Epithelial cell of proximal tubule (primary cell): ENCODE measurements at regions not wholly inside any gene's neighbourhood (a gene's known extent, or its start where the extent isn't known, plus 50 kb on each side); places are given as distances from the start of the nearest gene placed in this dataset.
A peak's percentile ranks its signal among the peaks of the same experiment; 100 is the strongest.

Experiments
- DNase-seq: peaks from one replicate; pipeline ENCODE4 v3.0.0-alpha.2; 2011; ENCODE audit warnings: low read depth
- H3K4me3 ChIP-seq: 2 replicates; pipeline ENCODE4 v1.5.1; 2011; ENCODE audit warnings: low read depth, mild to moderate bottlenecking, low read length
- CTCF ChIP-seq: conservative IDR thresholded peaks from 2 replicates; pipeline ENCODE4 v1.5.1; 2012; ENCODE audit warnings: low read depth, mild to moderate bottlenecking, low read length

- no peak overlapping the region for H3K4me3 ChIP-seq
- TF ChIP-seq CTCF: no peak
- peak; percentile 67 for DNase-seq
Measured at GRCh38 chr1:218890451-218890850, 283.2 kb upstream of the LYPLAL1 start.

GRCh38 chr1:218891577-218891976 is 282.1 kb upstream of the LYPLAL1 start:
- H3K4me3 ChIP-seq: no peak overlapping the region
- DNase-seq: no peak
- no peak for TF ChIP-seq CTCF

GRCh38 chr1:218895064-218895587 is 278.6 kb upstream of the LYPLAL1 start:
- H3K4me3 ChIP-seq: no peak overlapping the region
- TF ChIP-seq CTCF: no peak
- DNase-seq: no peak

- DNase-seq: no peak
- no peak for TF ChIP-seq CTCF
- no peak overlapping the region for H3K4me3 ChIP-seq
Measured at GRCh38 chr1:218896202-218896601, 277.5 kb upstream of the LYPLAL1 start.

- TF ChIP-seq CTCF: no peak
- no peak for DNase-seq
- H3K4me3 ChIP-seq: no peak overlapping the region
Measured at GRCh38 chr1:218898921-218899320, 274.8 kb upstream of the LYPLAL1 start.

- TF ChIP-seq CTCF: no peak
- DNase-seq: no peak
- no peak overlapping the region for H3K4me3 ChIP-seq
Measured at GRCh38 chr1:218900615-218901014, 273.1 kb upstream of the LYPLAL1 start.

- no peak overlapping the region for H3K4me3 ChIP-seq
- TF ChIP-seq CTCF: no peak
- DNase-seq: no peak
Measured at GRCh38 chr1:218904416-218904815, 269.3 kb upstream of the LYPLAL1 start.
